K562 (cell line): ENCODE measurements at regions not wholly inside any gene's neighbourhood (a gene's known extent, or its start where the extent isn't known, plus 50 kb on each side); places are given as distances from the start of the nearest gene placed in this dataset.

Source experiments
- CHD7 ChIP-seq: fragments of 200-600 bp; sonication (generic); IDR thresholded peaks from one replicate; pipeline ENCODE4 v1.6.1; 2012; ENCODE audit warnings: mild to moderate bottlenecking, low read depth, low read length, inconsistent platforms

- TF ChIP-seq CHD7, result no peak
Measured at GRCh38 chr6:169960003-169960344, 208.6 kb downstream of the ERMARD start (continued).
